GM12878 (cell line): ENCODE measurements at regions not wholly inside any gene's neighbourhood (a gene's known extent, or its start where the extent isn't known, plus 50 kb on each side); places are given as distances from the start of the nearest gene placed in this dataset.

Experiments
- ATAC-seq: fragments of 200-7000 bp; cut with Tn5 transposase; 3 replicates; pipeline ENCODE4 v1.9.1; 2020; ENCODE audit warnings: mild to moderate bottlenecking, moderate library complexity
- BruUV-seq: library from RNA; stranded (reverse); fragments of 400-500 nt; replicated peaks from 2 replicates; lab custom pipeline; 2021; lab: Mats Ljungman, UMichigan
- CTCF ChIA-PET: fragments of 300-600 bp; sonication (Branson Sonifier 250); formaldehyde crosslinking; extraction: SDS; loops from one replicate; lab custom pipeline; 2021; ENCODE audit warnings: inconsistent platforms; lab: Yijun Ruan, JAX
- POLR2A ChIA-PET: fragments of 350-600 bp; formaldehyde crosslinking; extraction: SDS; loops from one replicate; lab custom pipeline; 2021; ENCODE audit warnings: inconsistent platforms; lab: Charles Lee
- RAD21 ChIA-PET: fragments of 300-600 bp; sonication (Branson Sonifier 250); formaldehyde crosslinking; loops from one replicate; lab custom pipeline; 2023; ENCODE audit warnings: antibody characterized with exemption; ENCODE audit not compliant: unreplicated experiment; lab: Charles Lee
- SMC1A ChIA-PET: fragments of 300-600 bp; sonication (Branson Sonifier 250); formaldehyde crosslinking; loops from one replicate; lab custom pipeline; 2023; ENCODE audit not compliant: unreplicated experiment, uncharacterized antibody; lab: Charles Lee
- DNase-seq: peaks from one replicate; pipeline ENCODE4 v3.0.0-alpha.2; 2011; ENCODE audit warnings: low read depth, low spot score
- FAIRE-seq: peaks from 3 replicates; lab custom pipeline; 2011; peaks lifted over from hg19 to GRCh38; lab: Jason Lieb, UNC
- H2AFZ ChIP-seq: 2 replicates; pipeline ENCODE4 v1.6.0; 2011; ENCODE audit warnings: low read depth, low read length, control low read depth; ENCODE audit not compliant: control insufficient read depth
- H3K27ac ChIP-seq: 2 replicates; pipeline ENCODE4 v1.5.1; 2011; ENCODE audit warnings: control low read depth; ENCODE audit not compliant: control insufficient read depth, insufficient read depth
- H3K27me3 ChIP-seq, 2 experiments: replicated peaks in 1 of 2; 2 replicates each; pipeline versions ENCODE4 v1.6.0 to v1.6.1; 2011; ENCODE audit warnings: low read length in 1 of 2; ENCODE audit not compliant: control insufficient read depth in 2 of 2, insufficient read depth in 2 of 2
- H3K36me3 ChIP-seq, 2 experiments: 2 replicates each; pipeline ENCODE4 v1.5.1; 2011; ENCODE audit warnings: low read length in 1 of 2; ENCODE audit not compliant: control insufficient read depth in 2 of 2, insufficient read depth in 2 of 2
- H3K4me1 ChIP-seq: 2 replicates; pipeline ENCODE4 v1.6.1; 2011; ENCODE audit warnings: mild to moderate bottlenecking, low read length, moderate library complexity, mixed read lengths; ENCODE audit not compliant: control insufficient read depth, insufficient read depth
- H3K4me2 ChIP-seq: 2 replicates; pipeline ENCODE4 v1.6.0; 2011; ENCODE audit warnings: control low read depth; ENCODE audit not compliant: control insufficient read depth, insufficient read depth
- H3K4me3 ChIP-seq: fragments of 200-600 bp; sonication (generic); 2 replicates; pipeline ENCODE4 v1.5.1; 2016
- H3K79me2 ChIP-seq: 2 replicates; pipeline ENCODE4 v1.6.0; 2011; ENCODE audit warnings: low read length; ENCODE audit not compliant: control insufficient read depth, insufficient read depth
- H3K9ac ChIP-seq: 2 replicates; pipeline ENCODE4 v1.8.0; 2011; ENCODE audit warnings: low read length, control low read depth, mixed read lengths; ENCODE audit not compliant: control insufficient read depth, insufficient read depth
- H3K9me3 ChIP-seq: replicated peaks from 3 replicates; pipeline ENCODE4 v1.5.1; 2011; ENCODE audit warnings: mild to moderate bottlenecking, low read length; ENCODE audit not compliant: control insufficient read depth, insufficient read depth
- H4K20me1 ChIP-seq: 2 replicates; pipeline ENCODE4 v1.6.0; 2011; ENCODE audit not compliant: control insufficient read depth, insufficient read depth
- ASH2L ChIP-seq: fragments of 300-600, 200-600 bp; sonication (generic); IDR thresholded peaks from 2 replicates; pipeline ENCODE4 v1.6.1; 2017; ENCODE audit warnings: low read depth, mild to moderate bottlenecking, borderline replicate concordance
- BCLAF1 ChIP-seq: fragments of 450-650 bp; IDR thresholded peaks from 2 replicates; pipeline ENCODE4 v1.6.1; 2017; ENCODE audit warnings: antibody characterized with exemption, mild to moderate bottlenecking, moderate library complexity
- EGR1 ChIP-seq, 2 experiments: IDR thresholded peaks; 1 replicate in 1 of 2; 2 replicates in 1 of 2; pipeline ENCODE4 v1.6.1; 2011 to 2012; ENCODE audit warnings: low read depth in 2 of 2, low read length in 2 of 2, borderline replicate concordance in 1 of 2, mild to moderate bottlenecking in 1 of 2, moderate library complexity in 1 of 2
- HDAC2 ChIP-seq: fragments of 200-600 bp; sonication (generic); IDR thresholded peaks from 2 replicates; pipeline ENCODE4 v1.6.1; 2017
- IKZF1 ChIP-seq: fragments of 450-650 bp; conservative IDR thresholded peaks from 2 replicates; pipeline ENCODE4 v1.6.1; 2017; ENCODE audit warnings: antibody characterized with exemption, mild to moderate bottlenecking
- IKZF2 ChIP-seq, 2 experiments: fragments of 450-650 bp; IDR thresholded peaks; 2 replicates each; pipeline ENCODE4 v1.6.1; 2017; ENCODE audit warnings: mild to moderate bottlenecking in 2 of 2, moderate library complexity in 2 of 2
- KAT2A ChIP-seq: conservative IDR thresholded peaks from 2 replicates; pipeline ENCODE4 v1.6.1; 2011; ENCODE audit warnings: low read depth, low read length; ENCODE audit not compliant: control insufficient read depth
- LARP7 ChIP-seq: fragments of 450-650 bp; IDR thresholded peaks from 2 replicates; pipeline ENCODE4 v1.6.1; 2017; ENCODE audit warnings: mild to moderate bottlenecking
- MYB ChIP-seq: fragments of 150-350 bp; IDR thresholded peaks from 2 replicates; pipeline ENCODE4 v1.6.1; 2014; ENCODE audit warnings: mild to moderate bottlenecking, low read depth, low read length, borderline replicate concordance
- RAD21 ChIP-seq: IDR thresholded peaks from 2 replicates; pipeline ENCODE4 v1.6.1; 2011; ENCODE audit warnings: mild to moderate bottlenecking, low read depth, low read length, moderate library complexity; ENCODE audit not compliant: insufficient read depth
- SMAD1 ChIP-seq: fragments of 450-650 bp; IDR thresholded peaks from 2 replicates; pipeline ENCODE4 v1.6.1; 2018; ENCODE audit warnings: mild to moderate bottlenecking, low read depth; ENCODE audit not compliant: partially characterized antibody
- SPI1 ChIP-seq: IDR thresholded peaks from 2 replicates; pipeline ENCODE4 v1.6.1; 2011; ENCODE audit warnings: low read depth, mild to moderate bottlenecking, low read length, moderate library complexity, borderline replicate concordance; ENCODE audit not compliant: insufficient read depth
- TCF7 ChIP-seq: IDR thresholded peaks from 2 replicates; pipeline ENCODE4 v1.6.1; 2014; ENCODE audit warnings: antibody characterized with exemption, borderline replicate concordance
- WRNIP1 ChIP-seq: IDR thresholded peaks from 2 replicates; pipeline ENCODE4 v1.6.1; 2011; ENCODE audit warnings: low read depth, low read length, improper control_type of control experiment, borderline replicate concordance
- ZNF207 ChIP-seq: fragments of 450-650 bp; IDR thresholded peaks from 2 replicates; pipeline ENCODE4 v1.6.1; 2014; ENCODE audit warnings: antibody characterized with exemption, mild to moderate bottlenecking, borderline replicate concordance
- ZNF274 ChIP-seq: IDR thresholded peaks from one replicate; pipeline ENCODE4 v1.8.0; 2011; ENCODE audit not compliant: insufficient read length, insufficient read depth
- ZZZ3 ChIP-seq: IDR thresholded peaks from 2 replicates; pipeline ENCODE4 v1.6.1; 2011; ENCODE audit warnings: low read depth; ENCODE audit not compliant: control insufficient read depth, insufficient read length
- WGBS: methylation state at CpG from one replicate; pipeline ENCODE4 v1.1.6; 2016; ENCODE audit warnings: low lambda C conversion rate; ENCODE audit not compliant: insufficient replicate concordance, insufficient coverage; ENCODE audit errors: missing lambda C conversion rate; 5-methylcytosine and 5-hydroxymethylcytosine counted together
- in situ Hi-C: fragments of 300-500 bp; cut with MboI; formaldehyde crosslinking; loops from 9 replicates; pipeline ENCODE4 v1.14.3; 2018; ENCODE audit warnings: mixed read lengths
- intact Hi-C: fragments of 100-400 bp; cut with micrococcal nuclease; formaldehyde crosslinking; loops from one replicate; pipeline ENCODE4 v1.14.2; 2022; ENCODE audit not compliant: unreplicated experiment

- BruUV-seq, result no TSS peak
- ATAC-seq (no peak), DNase-seq (no peak), FAIRE-seq (peak; percentile 23)
- Histone ChIP-seq H3K36me3 (no peaks in the 10 kb centered on the region), H3K4me1 (no peaks in the 10 kb centered on the region), H3K9ac (no peak overlapping the region), H3K27me3 (no peaks in the 10 kb centered on the region), H3K4me2 (no peak overlapping the region), H3K27ac (no peak overlapping the region), H3K9me3 (no peaks in the 10 kb centered on the region), H2AFZ (no peak overlapping the region), H4K20me1 (no peaks in the 10 kb centered on the region), H3K79me2 (no peaks in the 10 kb centered on the region), H3K4me3 (no peak overlapping the region)
- in situ Hi-C loops (no loop called here), intact Hi-C loops (no loop called here)
- SMC1A ChIA-PET, result interaction anchor here (0.6 kb wide), 1 partner anchor 9 kb away, joined by 3 read pairs; no protein-coding TSS in a partner anchor
- CTCF ChIA-PET, result interaction anchor here (0.8 kb wide), 1 partner anchor 296 kb away, joined by 3 read pairs; no protein-coding TSS in a partner anchor
- no peak for TF ChIP-seq WRNIP1
- TF ChIP-seq TCF7, result no peak
- 24% methylated on average over 3 of the region's 3 CpGs for WGBS
- RAD21 ChIA-PET, result no interaction called here
- POLR2A ChIA-PET, result interaction anchor here (0.5 kb wide), 1 partner anchor 504 kb away, joined by 3 read pairs; no protein-coding TSS in a partner anchor
Measured at GRCh38 chr2:144049137-144049536, 470.8 kb downstream of the ZEB2 start.

GRCh38 chr2:144048631-144049060 lies 471.3 kb downstream of the ZEB2 start:
- H3K9ac ChIP-seq, result no peak overlapping the region
- H3K4me3 ChIP-seq, result no peak overlapping the region
- 91% methylated on average over 4 of the region's 4 CpGs for WGBS
- no peaks in the 10 kb centered on the region for H3K27me3 ChIP-seq
- intact Hi-C loops (no loop called here), in situ Hi-C loops (no loop called here)
- SMC1A ChIA-PET, result interaction anchor here (0.6 kb wide), 1 partner anchor 9 kb away, joined by 3 read pairs; no protein-coding TSS in a partner anchor
- H3K9me3 ChIP-seq, result no peaks in the 10 kb centered on the region
- H3K4me2 ChIP-seq, result no peak overlapping the region
- no peaks in the 10 kb centered on the region for H4K20me1 ChIP-seq
- POLR2A ChIA-PET, result no interaction called here
- no peaks in the 10 kb centered on the region for H3K36me3 ChIP-seq
- H3K79me2 ChIP-seq, result no peaks in the 10 kb centered on the region
- H2AFZ ChIP-seq, result no peak overlapping the region
- FAIRE-seq (no peak), DNase-seq (no peak), ATAC-seq (no peak)
- no peak overlapping the region for H3K27ac ChIP-seq
- RAD21 ChIA-PET, result no interaction called here
- H3K4me1 ChIP-seq, result no peaks in the 10 kb centered on the region
- CTCF ChIA-PET, result interaction anchor here (0.8 kb wide), 1 partner anchor 296 kb away, joined by 3 read pairs; no protein-coding TSS in a partner anchor
- no TSS peak for BruUV-seq
- TF ChIP-seq SPI1 (no peak), SMAD1 (no peak), IKZF2 (IDR thresholded peaks at IDR 0.05) (no peak), KAT2A (no peak), HDAC2 (no peak), EGR1 (IDR thresholded peaks at IDR 0.05; ENCODE audit: borderline replicate concordance in 1 of 2, low read depth in 2 of 2, low read length in 2 of 2) (no peak), RAD21 (no peak), ZNF207 (no peak), LARP7 (no peak), BCLAF1 (no peak), MYB (no peak), ZNF274 (no peak), IKZF1 (no peak), ASH2L (no peak), ZZZ3 (no peak)
